HuH-7 (cell line): ENCODE measurements at regions not wholly inside any gene's neighbourhood (a gene's known extent, or its start where the extent isn't known, plus 50 kb on each side); places are given as distances from the start of the nearest gene placed in this dataset.

Source experiments
- DNase-seq: peaks from one replicate; pipeline ENCODE4 v3.0.0; 2011; ENCODE audit warnings: low spot score

GRCh38 chr20:59403261-59403961, 103.0 kb downstream of the EDN3 start:
- peak; percentile 82 for DNase-seq

GRCh38 chr20:59403962-59404314, 103.5 kb downstream of the EDN3 start:
- no peak for DNase-seq

- no peak for DNase-seq
Measured at GRCh38 chr20:59404749-59405148, 104.3 kb downstream of the EDN3 start.

GRCh38 chr20:59405226-59406200, 105.1 kb downstream of the EDN3 start:
- no peak for DNase-seq

GRCh38 chr20:59406446-59406845, 106.0 kb downstream of the EDN3 start:
- no peak for DNase-seq

GRCh38 chr20:59411170-59411569, 110.8 kb downstream of the EDN3 start:
- DNase-seq: no peak

- DNase-seq: no peak
Measured at GRCh38 chr20:59411589-59411988, 111.2 kb downstream of the EDN3 start.

- DNase-seq: no peak
Measured at GRCh38 chr20:59412181-59412580, 111.8 kb downstream of the EDN3 start.

GRCh38 chr20:59412875-59413284, 112.5 kb downstream of the EDN3 start:
- no peak for DNase-seq

GRCh38 chr20:59413326-59413865, 113.0 kb downstream of the EDN3 start:
- no peak for DNase-seq

GRCh38 chr20:59414936-59415623, 114.7 kb downstream of the EDN3 start:
- DNase-seq: no peak

- DNase-seq: no peak
Measured at GRCh38 chr20:59416916-59417315, 116.5 kb downstream of the EDN3 start.

GRCh38 chr20:59421089-59421488, 120.7 kb downstream of the EDN3 start:
- no peak for DNase-seq

GRCh38 chr20:59421920-59422637, 121.7 kb downstream of the EDN3 start:
- no peak for DNase-seq

- no peak for DNase-seq
Measured at GRCh38 chr20:59422872-59423544, 122.6 kb downstream of the EDN3 start.

GRCh38 chr20:59424976-59425375, 124.6 kb downstream of the EDN3 start:
- DNase-seq: no peak

GRCh38 chr20:59425572-59425971, 125.2 kb downstream of the EDN3 start:
- no peak for DNase-seq

- no peak for DNase-seq
Measured at GRCh38 chr20:59428006-59428405, 127.6 kb downstream of the EDN3 start.

GRCh38 chr20:59428441-59429205, 128.2 kb downstream of the EDN3 start:
- DNase-seq: no peak

GRCh38 chr20:59429396-59429795, 129.0 kb downstream of the EDN3 start:
- DNase-seq: no peak
